ENCODE measurements at regions not wholly inside any gene's neighbourhood (a gene's known extent, or its start where the extent isn't known, plus 50 kb on each side); places are given as distances from the start of the nearest gene placed in this dataset.

- TF ChIP-seq CTCF (IDR thresholded peaks at IDR 0.05; ENCODE audit: extremely low read depth, low read depth, low read length): no peak
- Histone ChIP-seq H3K9me3 (ENCODE audit: low read depth, low read length) (no peaks in the 10 kb centered on the region), H2AFZ (ENCODE audit: low read length) (no peak overlapping the region), H3K27me3 (ENCODE audit: insufficient read depth, low read length) (no peaks in the 10 kb centered on the region), H3K4me2 (ENCODE audit: insufficient read depth, low read length) (no peak overlapping the region), H3K4me1 (ENCODE audit: insufficient read depth, low read length) (peaks cover 1% of the 10 kb centered on the region), H3K27ac (ENCODE audit: low read depth, low read length) (no peak overlapping the region), H3K79me2 (ENCODE audit: insufficient read depth, low read length) (no peaks in the 10 kb centered on the region), H4K20me1 (ENCODE audit: insufficient read depth, low read length) (no peaks in the 10 kb centered on the region), H3K4me3 (ENCODE audit: insufficient read depth, low read length) (no peak overlapping the region), H3K36me3 (ENCODE audit: insufficient read depth, low read length) (no peaks in the 10 kb centered on the region)
- DNase-seq (ENCODE audit: insufficient read length, low spot score, missing footprints): no peak
Observed at GRCh38 chr1:87638636-87639035, 310.0 kb downstream of the LMO4 start.

GRCh38 chr1:87641996-87642395 lies 313.3 kb downstream of the LMO4 start:
- Histone ChIP-seq H3K4me2 (ENCODE audit: insufficient read depth, low read length) (no peak overlapping the region), H3K4me3 (ENCODE audit: insufficient read depth, low read length) (no peak overlapping the region), H4K20me1 (ENCODE audit: insufficient read depth, low read length) (no peaks in the 10 kb centered on the region)

GRCh38 chr1:87642581-87643221 lies 314.0 kb downstream of the LMO4 start:
- Histone ChIP-seq H3K9me3 (ENCODE audit: low read depth, low read length) (no peaks in the 10 kb centered on the region), H3K4me3 (ENCODE audit: insufficient read depth, low read length) (no peak overlapping the region), H3K27me3 (ENCODE audit: insufficient read depth, low read length) (no peaks in the 10 kb centered on the region), H3K4me2 (ENCODE audit: insufficient read depth, low read length) (no peak overlapping the region), H3K4me1 (ENCODE audit: insufficient read depth, low read length) (peaks cover 16% of the 10 kb centered on the region), H3K36me3 (ENCODE audit: insufficient read depth, low read length) (no peaks in the 10 kb centered on the region), H4K20me1 (ENCODE audit: insufficient read depth, low read length) (no peaks in the 10 kb centered on the region), H3K27ac (ENCODE audit: low read depth, low read length) (no peak overlapping the region), H3K79me2 (ENCODE audit: insufficient read depth, low read length) (no peaks in the 10 kb centered on the region), H2AFZ (ENCODE audit: low read length) (no peak overlapping the region)
- TF ChIP-seq CTCF (IDR thresholded peaks at IDR 0.05; ENCODE audit: extremely low read depth, low read depth, low read length): no peak
- DNase-seq (ENCODE audit: insufficient read length, low spot score, missing footprints): no peak

More at GRCh38 chr1:87641996-87642395, 313.3 kb downstream of the LMO4 start:
- H3K9me3 ChIP-seq (ENCODE audit: low read depth, low read length): no peaks in the 10 kb centered on the region
- no peaks in the 10 kb centered on the region for H3K36me3 ChIP-seq (ENCODE audit: insufficient read depth, low read length)
- no peak for TF ChIP-seq CTCF (IDR thresholded peaks at IDR 0.05; ENCODE audit: extremely low read depth, low read depth, low read length)
- H3K27ac ChIP-seq (ENCODE audit: low read depth, low read length): no peak overlapping the region
- peaks cover 16% of the 10 kb centered on the region for H3K4me1 ChIP-seq (ENCODE audit: insufficient read depth, low read length)
- H2AFZ ChIP-seq (ENCODE audit: low read length): no peak overlapping the region
- no peak for DNase-seq (ENCODE audit: insufficient read length, low spot score, missing footprints)
- H3K27me3 ChIP-seq (ENCODE audit: insufficient read depth, low read length): no peaks in the 10 kb centered on the region
- H3K79me2 ChIP-seq (ENCODE audit: insufficient read depth, low read length): no peaks in the 10 kb centered on the region

- peak overlapping the region; percentile 55 for H3K27ac ChIP-seq (ENCODE audit: low read depth, low read length)
- TF ChIP-seq CTCF (IDR thresholded peaks at IDR 0.05; ENCODE audit: extremely low read depth, low read depth, low read length): no peak
- peak overlapping the region; percentile 30 for H3K4me2 ChIP-seq (ENCODE audit: insufficient read depth, low read length)
Observed at GRCh38 chr1:87644033-87644578, 315.4 kb downstream of the LMO4 start.

More at GRCh38 chr1:87644033-87644578, 315.4 kb downstream of the LMO4 start:
- Histone ChIP-seq H4K20me1 (ENCODE audit: insufficient read depth, low read length) (no peaks in the 10 kb centered on the region), H3K4me1 (ENCODE audit: insufficient read depth, low read length) (peaks cover 16% of the 10 kb centered on the region), H3K4me3 (ENCODE audit: insufficient read depth, low read length) (no peak overlapping the region), H3K79me2 (ENCODE audit: insufficient read depth, low read length) (no peaks in the 10 kb centered on the region), H3K36me3 (ENCODE audit: insufficient read depth, low read length) (no peaks in the 10 kb centered on the region), H3K27me3 (ENCODE audit: insufficient read depth, low read length) (no peaks in the 10 kb centered on the region), H3K9me3 (ENCODE audit: low read depth, low read length) (no peaks in the 10 kb centered on the region), H2AFZ (ENCODE audit: low read length) (no peak overlapping the region)
- DNase-seq (ENCODE audit: insufficient read length, low spot score, missing footprints): no peak

Data from osteoblast (primary cell).